HFF-Myc (cell line): ENCODE measurements at regions not wholly inside any gene's neighbourhood (a gene's known extent, or its start where the extent isn't known, plus 50 kb on each side); places are given as distances from the start of the nearest gene placed in this dataset.

ENCODE experiments used
- DNase-seq: peaks from one replicate; pipeline ENCODE4 v3.0.0-alpha.2; 2011; ENCODE audit warnings: low read depth; ENCODE audit errors: extremely low read depth
- H3K4me3 ChIP-seq: replicated peaks from 2 replicates; pipeline ENCODE4 v1.5.1; 2011; ENCODE audit warnings: low read depth, mild to moderate bottlenecking, control low read depth, low read length
- CTCF ChIP-seq: IDR thresholded peaks from 2 replicates; pipeline ENCODE4 v1.5.1; 2012; ENCODE audit warnings: mild to moderate bottlenecking, low read depth, low read length, control low read depth; ENCODE audit errors: missing control alignments

- TF ChIP-seq CTCF: no peak
- no peak overlapping the region for H3K4me3 ChIP-seq
- no peak for DNase-seq
These were observed 161.0 kb upstream of the FGF13 start for GRCh38 chrX:138872537-138872936.

- H3K4me3 ChIP-seq: no peak overlapping the region
- TF ChIP-seq CTCF: no peak
- no peak for DNase-seq
These were observed 160.2 kb upstream of the FGF13 start for GRCh38 chrX:138871739-138872138.

GRCh38 chrX:138866643-138867042, 155.1 kb upstream of the FGF13 start:
- no peak overlapping the region for H3K4me3 ChIP-seq
- no peak for DNase-seq
- TF ChIP-seq CTCF: no peak

- DNase-seq: no peak
- no peak for TF ChIP-seq CTCF
These were observed 153.7 kb upstream of the FGF13 start for GRCh38 chrX:138865093-138865649.

GRCh38 chrX:138859421-138859820, 147.9 kb upstream of the FGF13 start:
- TF ChIP-seq CTCF: no peak
- DNase-seq: no peak
- H3K4me3 ChIP-seq: no peak overlapping the region

More at GRCh38 chrX:138865093-138865649, 153.7 kb upstream of the FGF13 start:
- H3K4me3 ChIP-seq: no peak overlapping the region

GRCh38 chrX:138858951-138859350, 147.4 kb upstream of the FGF13 start:
- DNase-seq: no peak
- TF ChIP-seq CTCF: no peak
- no peak overlapping the region for H3K4me3 ChIP-seq

GRCh38 chrX:138858438-138858837, 146.9 kb upstream of the FGF13 start:
- TF ChIP-seq CTCF: no peak
- DNase-seq: no peak
- H3K4me3 ChIP-seq: no peak overlapping the region
